ENCODE measurements at regions not wholly inside any gene's neighbourhood (a gene's known extent, or its start where the extent isn't known, plus 50 kb on each side); places are given as distances from the start of the nearest gene placed in this dataset.
"Not testable (repeated sequence)": the region's sequence is repeated elsewhere in the genome, so short reads cannot be mapped to it uniquely, and the experiment has no call there.

- no peak for DNase-seq (ENCODE audit: low spot score)
- TF ChIP-seq, protein P1, sequence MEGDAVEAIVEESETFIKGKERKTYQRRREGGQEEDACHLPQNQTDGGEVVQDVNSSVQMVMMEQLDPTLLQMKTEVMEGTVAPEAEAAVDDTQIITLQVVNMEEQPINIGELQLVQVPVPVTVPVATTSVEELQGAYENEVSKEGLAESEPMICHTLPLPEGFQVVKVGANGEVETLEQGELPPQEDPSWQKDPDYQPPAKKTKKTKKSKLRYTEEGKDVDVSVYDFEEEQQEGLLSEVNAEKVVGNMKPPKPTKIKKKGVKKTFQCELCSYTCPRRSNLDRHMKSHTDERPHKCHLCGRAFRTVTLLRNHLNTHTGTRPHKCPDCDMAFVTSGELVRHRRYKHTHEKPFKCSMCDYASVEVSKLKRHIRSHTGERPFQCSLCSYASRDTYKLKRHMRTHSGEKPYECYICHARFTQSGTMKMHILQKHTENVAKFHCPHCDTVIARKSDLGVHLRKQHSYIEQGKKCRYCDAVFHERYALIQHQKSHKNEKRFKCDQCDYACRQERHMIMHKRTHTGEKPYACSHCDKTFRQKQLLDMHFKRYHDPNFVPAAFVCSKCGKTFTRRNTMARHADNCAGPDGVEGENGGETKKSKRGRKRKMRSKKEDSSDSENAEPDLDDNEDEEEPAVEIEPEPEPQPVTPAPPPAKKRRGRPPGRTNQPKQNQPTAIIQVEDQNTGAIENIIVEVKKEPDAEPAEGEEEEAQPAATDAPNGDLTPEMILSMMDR (IDR thresholded peaks at IDR 0.05), result no peak
- no peak for ATAC-seq (ENCODE audit: low FRiP score)
These were observed 930.7 kb upstream of the PCDH10 start for GRCh38 chr4:132218406-132218805.

GRCh38 chr4:132227151-132227856 lies 921.8 kb upstream of the PCDH10 start:
- no peak for ATAC-seq (ENCODE audit: low FRiP score)
- DNase-seq (ENCODE audit: low spot score), result no peak
- TF ChIP-seq, protein P1 (IDR thresholded peaks at IDR 0.05), result no peak

- not testable (repeated sequence) for ATAC-seq (ENCODE audit: low FRiP score)
These were observed 921.3 kb upstream of the PCDH10 start for GRCh38 chr4:132227857-132228165.

GRCh38 chr4:132228676-132229075 lies 920.4 kb upstream of the PCDH10 start:
- TF ChIP-seq, protein P1 (IDR thresholded peaks at IDR 0.05), result no peak
- DNase-seq (ENCODE audit: low spot score), result no peak
- ATAC-seq (ENCODE audit: low FRiP score), result no peak

More at GRCh38 chr4:132227857-132228165, 921.3 kb upstream of the PCDH10 start:
- DNase-seq (ENCODE audit: low spot score), result not testable (repeated sequence)

DNA sequence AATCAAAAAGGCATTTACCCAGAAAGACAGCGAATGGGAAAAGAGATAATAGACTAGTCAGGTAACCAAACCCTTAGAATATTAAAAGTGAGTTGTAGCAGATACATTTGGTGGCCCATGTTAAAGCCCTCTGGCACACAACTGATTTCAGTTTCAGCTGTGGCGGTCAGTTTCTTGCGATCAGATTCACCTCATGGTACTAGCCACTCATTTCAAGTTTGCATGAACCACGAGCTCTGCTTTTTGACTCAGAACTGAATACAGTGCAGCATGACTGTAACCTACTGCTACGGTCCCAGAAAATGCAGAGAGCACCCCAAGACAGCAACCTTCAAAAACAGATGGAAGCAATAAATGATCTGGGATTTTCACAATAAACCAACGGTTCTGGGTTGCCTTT lies 919.1 kb upstream of the PCDH10 start:
- TF ChIP-seq, protein P1 (IDR thresholded peaks at IDR 0.05), result no peak
- DNase-seq (ENCODE audit: low spot score) (no peak), ATAC-seq (ENCODE audit: low FRiP score) (no peak)

DNA sequence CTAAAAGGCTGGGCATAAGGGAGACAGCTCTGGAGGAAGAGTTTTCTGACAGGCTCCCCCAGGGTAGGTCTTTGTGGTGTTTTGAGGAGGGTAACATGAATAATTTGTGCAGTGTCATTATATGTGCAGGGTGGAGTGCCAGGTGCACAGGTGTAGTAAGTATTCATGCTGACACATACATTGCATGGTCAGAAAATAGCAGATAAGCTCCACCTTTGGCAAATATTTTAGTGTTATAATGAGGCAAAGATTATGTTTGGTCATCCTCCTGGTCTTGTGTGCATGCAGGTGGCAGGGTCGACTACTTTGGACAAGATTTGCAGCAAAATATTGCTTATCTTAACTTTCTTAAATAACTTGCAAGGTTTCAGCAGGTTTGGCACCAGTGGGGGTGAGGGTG lies 910.4 kb upstream of the PCDH10 start:
- TF ChIP-seq, protein P1 (IDR thresholded peaks at IDR 0.05), result no peak
- no peak for ATAC-seq (ENCODE audit: low FRiP score)

GRCh38 chr4:132240081-132240480 lies 909.0 kb upstream of the PCDH10 start:
- TF ChIP-seq, protein P1 (IDR thresholded peaks at IDR 0.05), result no peak
- no peak for ATAC-seq (ENCODE audit: low FRiP score)
- DNase-seq (ENCODE audit: low spot score), result no peak

More for the DNA sequence above, 910.4 kb upstream of the PCDH10 start:
- no peak for DNase-seq (ENCODE audit: low spot score)

All from omental fat pad (tissue), 3 donors.